HCT116 (cell line): ENCODE measurements at regions not wholly inside any gene's neighbourhood (a gene's known extent, or its start where the extent isn't known, plus 50 kb on each side); places are given as distances from the start of the nearest gene placed in this dataset.
A peak's percentile ranks its signal among the peaks of the same experiment; 100 is the strongest.

Experiments
- ATAC-seq: fragments of 200-7000 bp; cut with Tn5 transposase; 2 replicates; pipeline ENCODE4 v1.9.1; 2020; ENCODE audit warnings: mild to moderate bottlenecking, moderate library complexity
- BruUV-seq: library from RNA; stranded (reverse); fragments of 400-500 nt; replicated peaks from 2 replicates; lab custom pipeline; 2021; lab: Mats Ljungman, UMichigan
- CTCF ChIA-PET: fragments of 300-600 bp; sonication (Branson Sonifier 250); formaldehyde crosslinking; loops from one replicate; lab custom pipeline; 2021; ENCODE audit warnings: antibody characterized with exemption; lab: Charles Lee
- POLR2A ChIA-PET: fragments of 300-600, 350-600 bp; sonication (Branson Sonifier 250); formaldehyde crosslinking; loops from one replicate; lab custom pipeline; 2021; ENCODE audit warnings: antibody characterized with exemption; lab: Charles Lee
- RAD21 ChIA-PET, 2 experiments: fragments of 300-600 bp; sonication (Branson Sonifier 250); formaldehyde crosslinking; loops; one replicate each; lab custom pipeline; 2023; ENCODE audit warnings: low total read pairs in 2 of 2; ENCODE audit not compliant: uncharacterized antibody in 2 of 2, unreplicated experiment in 2 of 2, low non-redundant PET in 1 of 2; lab: Charles Lee
- DNase-seq: peaks from one replicate; pipeline ENCODE4 v3.0.0-alpha.2; 2010; ENCODE audit warnings: low read depth, low spot score
- H2AFZ ChIP-seq: fragments of 200-600 bp; shearing (Covaris generic), sonication (generic); 2 replicates; pipeline ENCODE4 v1.6.1; 2017; ENCODE audit warnings: low read depth, mixed run types, mixed read lengths, antibody characterized with exemption, low read length; ENCODE audit not compliant: poor library complexity, severe bottlenecking
- H3K27ac ChIP-seq: 2 replicates; pipeline ENCODE4 v1.5.1; 2012; ENCODE audit warnings: low read depth, low read length
- H3K27me3 ChIP-seq: fragments of 200-600 bp; sonication (generic); 2 replicates; pipeline ENCODE4 v1.6.1; 2016; ENCODE audit warnings: mixed run types, low read length, mixed read lengths; ENCODE audit not compliant: insufficient read depth
- H3K36me3 ChIP-seq, 2 experiments: fragments of 200-500 bp in 1 of 2; fragments of 200-600 bp in 1 of 2; sonication (Bioruptor generic) in 1 of 2; sonication (generic) in 1 of 2; 2 replicates each; pipeline versions ENCODE4 v1.5.1 to v1.6.1; 2014 to 2016; ENCODE audit warnings: low read length in 2 of 2, inconsistent platforms in 1 of 2, mixed read lengths in 1 of 2, mixed run types in 1 of 2; ENCODE audit not compliant: insufficient read depth in 2 of 2, control insufficient read depth in 1 of 2
- H3K4me1 ChIP-seq, 2 experiments: fragments of 200-600 bp in 1 of 2; sonication (generic) in 1 of 2; 2 replicates each; pipeline versions ENCODE4 v1.5.1 to v1.6.1; 2012 to 2017; ENCODE audit warnings: low read length in 2 of 2, inconsistent platforms in 1 of 2, mild to moderate bottlenecking in 1 of 2, mixed read lengths in 1 of 2, mixed run types in 1 of 2, moderate library complexity in 1 of 2; ENCODE audit not compliant: insufficient read depth in 2 of 2, control insufficient read depth in 1 of 2
- H3K4me2 ChIP-seq: fragments of 200-600 bp; sonication (generic); 2 replicates; pipeline ENCODE4 v1.6.1; 2017; ENCODE audit warnings: mixed run types, low read length, mixed read lengths
- H3K4me3 ChIP-seq, 2 experiments: fragments of 200-600 bp in 1 of 2; sonication (generic) in 1 of 2; replicated peaks in 1 of 2; 2 replicates each; pipeline ENCODE4 v1.5.1; 2011 to 2016; ENCODE audit warnings: low read length in 2 of 2, control low read depth in 1 of 2, low read depth in 1 of 2, mild to moderate bottlenecking in 1 of 2, mixed read lengths in 1 of 2, mixed run types in 1 of 2
- H3K79me2 ChIP-seq: fragments of 200-600 bp; sonication (generic); 2 replicates; pipeline ENCODE4 v1.6.1; 2017; ENCODE audit warnings: mild to moderate bottlenecking, mixed run types, low read length, moderate library complexity, mixed read lengths; ENCODE audit not compliant: insufficient read depth
- H3K9ac ChIP-seq: fragments of 200-600 bp; sonication (generic); 2 replicates; pipeline ENCODE4 v1.6.1; 2016; ENCODE audit warnings: low read length, mixed read lengths
- H3K9me2 ChIP-seq: fragments of 200-600 bp; sonication (generic), shearing (Covaris generic); 2 replicates; pipeline ENCODE4 v1.6.1; 2017; ENCODE audit warnings: mixed run types, mild to moderate bottlenecking, moderate library complexity; ENCODE audit not compliant: insufficient read depth
- H3K9me3 ChIP-seq, 2 experiments: fragments of 200-500 bp in 1 of 2; fragments of 200-600 bp in 1 of 2; sonication (Bioruptor generic) in 1 of 2; sonication (generic) in 1 of 2; 2 replicates each; pipeline ENCODE4 v1.6.1; 2014 to 2017; ENCODE audit warnings: low read length in 2 of 2, mixed read lengths in 2 of 2, inconsistent platforms in 1 of 2, low read depth in 1 of 2, mild to moderate bottlenecking in 1 of 2, mixed run types in 1 of 2, moderate library complexity in 1 of 2; ENCODE audit not compliant: control insufficient read depth in 1 of 2, insufficient read depth in 1 of 2
- H4K20me1 ChIP-seq: fragments of 200-600 bp; sonication (generic), shearing (Covaris generic); 2 replicates; pipeline ENCODE4 v1.6.1; 2017; ENCODE audit warnings: mixed run types, mild to moderate bottlenecking, moderate library complexity; ENCODE audit not compliant: insufficient read depth
- ATF3 ChIP-seq: IDR thresholded peaks from 2 replicates; pipeline ENCODE4 v1.6.1; 2012
- CEBPB ChIP-seq: IDR thresholded peaks from 2 replicates; pipeline ENCODE4 v1.6.1; 2012; ENCODE audit warnings: low read depth
- CTCF ChIP-seq, 3 experiments: fragments of 200-600 bp in 1 of 3; sonication (generic) in 1 of 3; IDR thresholded peaks in 2 of 3; conservative IDR thresholded peaks in 1 of 3; 2 replicates each; pipeline ENCODE4 v1.5.1; 2012 to 2017; ENCODE audit warnings: low read depth in 2 of 3, low read length in 2 of 3, antibody characterized with exemption in 1 of 3, borderline replicate concordance in 1 of 3, control low read depth in 1 of 3, mild to moderate bottlenecking in 1 of 3, mixed read lengths in 1 of 3, mixed run types in 1 of 3, moderate library complexity in 1 of 3; ENCODE audit not compliant: insufficient read depth in 1 of 3
- EZH2 ChIP-seq: fragments of 200-600 bp; sonication (generic); IDR thresholded peaks from 2 replicates; pipeline ENCODE4 v1.6.1; 2017; ENCODE audit warnings: antibody characterized with exemption, mixed run types
- EZH2phosphoT487 ChIP-seq: fragments of 200-600 bp; IDR thresholded peaks from 2 replicates; pipeline ENCODE4 v1.6.1; 2018; ENCODE audit warnings: antibody characterized with exemption, borderline replicate concordance
- FOSL1 ChIP-seq: IDR thresholded peaks from 2 replicates; pipeline ENCODE4 v1.6.1; 2012; ENCODE audit warnings: low read depth
- JUND ChIP-seq: IDR thresholded peaks from 2 replicates; pipeline ENCODE4 v1.6.1; 2012
- MAX ChIP-seq: IDR thresholded peaks from 2 replicates; pipeline ENCODE4 v1.6.1; 2012
- POLR2A ChIP-seq: IDR thresholded peaks from 2 replicates; pipeline ENCODE4 v1.7.0; 2011; ENCODE audit warnings: borderline replicate concordance; ENCODE audit not compliant: insufficient read depth, insufficient read length; ENCODE audit errors: extremely low read depth
- POLR2AphosphoS5 ChIP-seq: IDR thresholded peaks from 2 replicates; pipeline ENCODE4 v1.6.1; 2011; ENCODE audit warnings: mild to moderate bottlenecking, low read depth, low read length, moderate library complexity
- REST ChIP-seq: IDR thresholded peaks from 2 replicates; pipeline ENCODE4 v1.6.1; 2012; ENCODE audit warnings: low read depth
- SIN3A ChIP-seq: IDR thresholded peaks from 2 replicates; pipeline ENCODE4 v1.6.1; 2012; ENCODE audit warnings: low read depth
- SP1 ChIP-seq: IDR thresholded peaks from 2 replicates; pipeline ENCODE4 v1.6.1; 2012; ENCODE audit warnings: low read depth
- SRF ChIP-seq: IDR thresholded peaks from 2 replicates; pipeline ENCODE4 v1.6.1; 2012; ENCODE audit warnings: low read depth
- TCF7L2 ChIP-seq: IDR thresholded peaks from 2 replicates; pipeline ENCODE4 v1.7.0; 2011; ENCODE audit warnings: borderline replicate concordance, inconsistent platforms; ENCODE audit not compliant: insufficient read depth, insufficient read length; ENCODE audit errors: extremely low read depth
- YY1 ChIP-seq: IDR thresholded peaks from 2 replicates; pipeline ENCODE4 v1.6.1; 2011; ENCODE audit warnings: low read length, low read depth, moderate library complexity, mild to moderate bottlenecking; ENCODE audit not compliant: insufficient replicate concordance; ENCODE audit errors: extremely low read depth
- ZFX ChIP-seq: fragments of 450-650 bp; IDR thresholded peaks from 2 replicates; pipeline ENCODE4 v1.6.1; 2017
- intact Hi-C: fragments of 100-400 bp; cut with micrococcal nuclease; formaldehyde crosslinking; loops from 2 replicates; pipeline ENCODE4 v1.10.0; 2022

- Histone ChIP-seq H3K4me2 (peak overlapping the region; percentile 47), H2AFZ (no peak overlapping the region), H3K36me3 (peaks cover 0 to 13% of the 10 kb centered on the region in 2 experiments; a peak in 1 of 4 replicates), H3K4me1 (peaks cover 25 to 57% of the 10 kb centered on the region in 2 experiments), H3K27me3 (no peaks in the 10 kb centered on the region), H3K9me2 (no peaks in the 10 kb centered on the region), H3K79me2 (no peaks in the 10 kb centered on the region), H3K27ac (peak overlapping the region; percentile 96), H3K9me3 (no peaks in the 10 kb centered on the region), H4K20me1 (no peaks in the 10 kb centered on the region), H3K4me3 (no peak overlapping the region), H3K9ac (peak overlapping the region; percentile 53)
- TSS peak; percentile 95 for BruUV-seq
- no peak for TF ChIP-seq JUND
- no peak for TF ChIP-seq SRF
- TF ChIP-seq ATF3 = no peak
- no peak for TF ChIP-seq REST
- no peak for TF ChIP-seq FOSL1
- TF ChIP-seq MAX = no peak
- no peak for TF ChIP-seq YY1
- no peak for TF ChIP-seq SIN3A
- no peak for TF ChIP-seq TCF7L2
- TF ChIP-seq EZH2phosphoT487 = no peak
- TF ChIP-seq EZH2 = no peak
- no peak for TF ChIP-seq CTCF (IDR thresholded peaks at IDR 0.05 in 2 of 3, conservative IDR thresholded peaks at IDR 0.05 in 1 of 3; ENCODE audit: borderline replicate concordance in 1 of 3, insufficient read depth in 1 of 3, low read depth in 2 of 3, low read length in 2 of 3)
- no peak for TF ChIP-seq ZFX
- TF ChIP-seq CEBPB = no peak
- TF ChIP-seq SP1 = no peak
- TF ChIP-seq POLR2AphosphoS5 = no peak
- no peak for TF ChIP-seq POLR2A
- RAD21 ChIA-PET = no interaction called here
- CTCF ChIA-PET = no interaction called here
- no peak for DNase-seq
- intact Hi-C loops = loop anchor here (5.0 kb wide), 1 partner anchor 241 kb away; no protein-coding TSS in a partner anchor
- no peak for ATAC-seq
- POLR2A ChIA-PET = interaction anchor here (0.7 kb wide), 2 partner anchors 165 to 227 kb away, joined by 3 read pairs; no protein-coding TSS in a partner anchor
These were observed 388.4 kb downstream of the IRS1 start for GRCh38 chr2:226411205-226411604.
